MM.1S (cell line): ENCODE measurements at regions not wholly inside any gene's neighbourhood (a gene's known extent, or its start where the extent isn't known, plus 50 kb on each side); places are given as distances from the start of the nearest gene placed in this dataset.

ENCODE experiments used
- EZH2 ChIP-seq: fragments of 300-600 bp; sonication (generic); optimal IDR thresholded peaks from 2 replicates; pipeline ENCODE3; 2017; ENCODE audit warnings: low read depth, mild to moderate bottlenecking, antibody characterized with exemption, low read length, mixed read lengths
- TF ChIP-seq, protein P1 (sequence below): fragments of 300-600 bp; sonication (generic); IDR thresholded peaks from 2 replicates; pipeline ENCODE4 v1.5.1; 2016; ENCODE audit warnings: antibody characterized with exemption, low read length, mixed read lengths

DNA sequence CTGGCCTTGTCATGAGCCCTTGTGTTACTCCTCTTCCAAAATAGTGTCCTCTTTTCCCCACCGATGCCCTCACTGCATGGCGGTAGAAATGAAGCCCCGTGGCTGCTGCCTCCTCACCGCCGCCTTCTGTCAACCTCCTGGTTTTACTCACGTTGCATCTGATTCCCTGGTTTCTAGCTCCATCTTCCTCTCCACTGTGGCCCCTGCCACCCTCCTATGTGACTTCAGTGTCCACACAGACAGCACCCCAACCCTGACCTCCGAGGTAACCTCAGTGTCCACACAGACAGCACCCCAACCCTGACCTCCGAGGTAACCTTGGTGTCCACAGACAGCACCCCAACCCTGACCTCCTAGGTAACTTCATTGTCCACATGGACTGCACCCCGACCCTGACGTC is 122.8 kb upstream of the THBS2 start:
- TF ChIP-seq, protein P1, sequence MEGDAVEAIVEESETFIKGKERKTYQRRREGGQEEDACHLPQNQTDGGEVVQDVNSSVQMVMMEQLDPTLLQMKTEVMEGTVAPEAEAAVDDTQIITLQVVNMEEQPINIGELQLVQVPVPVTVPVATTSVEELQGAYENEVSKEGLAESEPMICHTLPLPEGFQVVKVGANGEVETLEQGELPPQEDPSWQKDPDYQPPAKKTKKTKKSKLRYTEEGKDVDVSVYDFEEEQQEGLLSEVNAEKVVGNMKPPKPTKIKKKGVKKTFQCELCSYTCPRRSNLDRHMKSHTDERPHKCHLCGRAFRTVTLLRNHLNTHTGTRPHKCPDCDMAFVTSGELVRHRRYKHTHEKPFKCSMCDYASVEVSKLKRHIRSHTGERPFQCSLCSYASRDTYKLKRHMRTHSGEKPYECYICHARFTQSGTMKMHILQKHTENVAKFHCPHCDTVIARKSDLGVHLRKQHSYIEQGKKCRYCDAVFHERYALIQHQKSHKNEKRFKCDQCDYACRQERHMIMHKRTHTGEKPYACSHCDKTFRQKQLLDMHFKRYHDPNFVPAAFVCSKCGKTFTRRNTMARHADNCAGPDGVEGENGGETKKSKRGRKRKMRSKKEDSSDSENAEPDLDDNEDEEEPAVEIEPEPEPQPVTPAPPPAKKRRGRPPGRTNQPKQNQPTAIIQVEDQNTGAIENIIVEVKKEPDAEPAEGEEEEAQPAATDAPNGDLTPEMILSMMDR, result no peak
- TF ChIP-seq EZH2, result no peak
